MM.1S (cell line): ENCODE measurements at regions not wholly inside any gene's neighbourhood (a gene's known extent, or its start where the extent isn't known, plus 50 kb on each side); places are given as distances from the start of the nearest gene placed in this dataset.

Experiments
- DNase-seq: peaks from one replicate; pipeline ENCODE4 v3.0.0-alpha.2; 2015
- H2AFZ ChIP-seq: fragments of 300-600 bp; sonication (generic); 2 replicates; pipeline ENCODE4 v1.6.0; 2016; ENCODE audit warnings: antibody characterized with exemption, low read length
- H3F3A ChIP-seq: fragments of 300-600 bp; sonication (generic); 2 replicates; pipeline ENCODE4 v1.6.1; 2016; ENCODE audit warnings: mild to moderate bottlenecking, antibody characterized with exemption, low read length, moderate library complexity, mixed read lengths; ENCODE audit not compliant: insufficient read depth
- H3K27ac ChIP-seq: fragments of 300-600 bp; sonication (generic); 2 replicates; pipeline ENCODE4 v1.5.1; 2016; ENCODE audit warnings: mild to moderate bottlenecking, low read length
- H3K27me3 ChIP-seq: fragments of 300-600 bp; sonication (generic); replicated peaks from 2 replicates; pipeline ENCODE4 v1.6.0; 2016; ENCODE audit warnings: low read length; ENCODE audit not compliant: insufficient read depth
- H3K36me3 ChIP-seq: fragments of 300-600 bp; sonication (generic); replicated peaks from 2 replicates; pipeline ENCODE4 v1.6.1; 2016; ENCODE audit warnings: mild to moderate bottlenecking, low read length, mixed read lengths; ENCODE audit not compliant: insufficient read depth
- H3K4me1 ChIP-seq: fragments of 300-600 bp; sonication (generic); 2 replicates; pipeline ENCODE4 v1.6.1; 2016; ENCODE audit warnings: low read length, mixed read lengths
- H3K4me2 ChIP-seq: fragments of 300-600 bp; sonication (generic); 2 replicates; pipeline ENCODE4 v1.6.0; 2016; ENCODE audit warnings: low read depth, low read length
- H3K4me3 ChIP-seq: fragments of 300-600 bp; sonication (generic); 2 replicates; pipeline ENCODE4 v1.5.1; 2016; ENCODE audit warnings: low read length, mixed read lengths
- H3K79me2 ChIP-seq: fragments of 300-600 bp; sonication (generic); 2 replicates; pipeline ENCODE4 v1.6.1; 2016; ENCODE audit warnings: mixed run types, low read length, mixed read lengths
- H3K9ac ChIP-seq: fragments of 300-600 bp; sonication (generic); 2 replicates; pipeline ENCODE4 v1.6.1; 2016; ENCODE audit warnings: low read length, mixed read lengths
- H3K9me2 ChIP-seq: fragments of 300-600 bp; sonication (generic); replicated peaks from 2 replicates; pipeline ENCODE4 v1.6.1; 2016; ENCODE audit warnings: mild to moderate bottlenecking, low read length, mixed read lengths; ENCODE audit not compliant: insufficient read depth
- H3K9me3 ChIP-seq: fragments of 300-600 bp; sonication (generic); replicated peaks from 2 replicates; pipeline ENCODE4 v1.6.1; 2016; ENCODE audit warnings: mild to moderate bottlenecking, low read length, mixed read lengths; ENCODE audit not compliant: insufficient read depth
- H4K20me1 ChIP-seq: fragments of 300-600 bp; sonication (generic); 2 replicates; pipeline ENCODE4 v1.6.1; 2016; ENCODE audit warnings: mild to moderate bottlenecking, low read length, moderate library complexity, mixed read lengths; ENCODE audit not compliant: insufficient read depth
- CTCF ChIP-seq: fragments of 300-600 bp; sonication (generic); IDR thresholded peaks from 2 replicates; pipeline ENCODE4 v1.5.1; 2016; ENCODE audit warnings: antibody characterized with exemption, low read length, mixed read lengths
- EZH2 ChIP-seq: fragments of 300-600 bp; sonication (generic); optimal IDR thresholded peaks from 2 replicates; pipeline ENCODE3; 2017; ENCODE audit warnings: low read depth, mild to moderate bottlenecking, antibody characterized with exemption, low read length, mixed read lengths
- EZH2phosphoT487 ChIP-seq: fragments of 300-600 bp; sonication (generic); IDR thresholded peaks from 2 replicates; pipeline ENCODE4 v1.6.1; 2018; ENCODE audit warnings: antibody characterized with exemption, low read length

- H3K9me2 ChIP-seq: no peaks in the 10 kb centered on the region
- H3K36me3 ChIP-seq: no peaks in the 10 kb centered on the region
- peak overlapping the region; percentile 53 for H2AFZ ChIP-seq
- H3K9me3 ChIP-seq: no peaks in the 10 kb centered on the region
- no peaks in the 10 kb centered on the region for H3K79me2 ChIP-seq
- H3K4me2 ChIP-seq: peak overlapping the region; percentile 31
- peak; percentile 26 for DNase-seq
- peak overlapping the region; percentile 6; the same call in 1 of the 2 replicates for H3K9ac ChIP-seq
- peak overlapping the region; percentile 79 for H3K27ac ChIP-seq
- peaks cover 34% of the 10 kb centered on the region for H3K4me1 ChIP-seq
- H3K4me3 ChIP-seq: no peak overlapping the region
- H3F3A ChIP-seq: peaks cover 29% of the 10 kb centered on the region
- no peak for TF ChIP-seq EZH2
- no peak for TF ChIP-seq CTCF
- no peak for TF ChIP-seq EZH2phosphoT487
- no peaks in the 10 kb centered on the region for H4K20me1 ChIP-seq
- no peaks in the 10 kb centered on the region for H3K27me3 ChIP-seq
Measured at GRCh38 chr2:215841175-215841816, 172.1 kb downstream of the MREG start.

- no peak overlapping the region for H2AFZ ChIP-seq
Measured at GRCh38 chr2:215839816-215840215, 173.5 kb downstream of the MREG start.

GRCh38 chr2:215839309-215839708 is 174.0 kb downstream of the MREG start:
- H3K27ac ChIP-seq: peak overlapping the region; percentile 79; the same call in 1 of the 2 replicates
- no peaks in the 10 kb centered on the region for H3K36me3 ChIP-seq
- H3K4me3 ChIP-seq: no peak overlapping the region
- H3K9ac ChIP-seq: no peak overlapping the region
- H4K20me1 ChIP-seq: no peaks in the 10 kb centered on the region
- DNase-seq: no peak
- no peak for TF ChIP-seq EZH2
- no peak for TF ChIP-seq CTCF
- TF ChIP-seq EZH2phosphoT487: no peak
- H3K4me1 ChIP-seq: peaks cover 34% of the 10 kb centered on the region
- H3K27me3 ChIP-seq: no peaks in the 10 kb centered on the region
- H3K9me3 ChIP-seq: no peaks in the 10 kb centered on the region
- H3F3A ChIP-seq: peaks cover 29% of the 10 kb centered on the region
- H2AFZ ChIP-seq: peak overlapping the region; percentile 37
- no peaks in the 10 kb centered on the region for H3K9me2 ChIP-seq
- no peak overlapping the region for H3K4me2 ChIP-seq
- no peaks in the 10 kb centered on the region for H3K79me2 ChIP-seq

More at GRCh38 chr2:215839816-215840215, 173.5 kb downstream of the MREG start:
- Histone ChIP-seq H4K20me1 (no peaks in the 10 kb centered on the region), H3K9me2 (no peaks in the 10 kb centered on the region), H3K27me3 (no peaks in the 10 kb centered on the region), H3F3A (peaks cover 29% of the 10 kb centered on the region), H3K4me2 (peak overlapping the region; percentile 31; the same call in 1 of the 2 replicates), H3K4me3 (no peak overlapping the region), H3K9me3 (no peaks in the 10 kb centered on the region), H3K9ac (no peak overlapping the region), H3K27ac (peak overlapping the region; percentile 79; the same call in 1 of the 2 replicates), H3K4me1 (peaks cover 34% of the 10 kb centered on the region), H3K79me2 (no peaks in the 10 kb centered on the region), H3K36me3 (no peaks in the 10 kb centered on the region)
- TF ChIP-seq CTCF (no peak; the same call in 1 of the 2 replicates), EZH2phosphoT487 (no peak), EZH2 (no peak)
- DNase-seq: no peak
